Fibroblast of lung (primary cell): ENCODE measurements at regions not wholly inside any gene's neighbourhood (a gene's known extent, or its start where the extent isn't known, plus 50 kb on each side); places are given as distances from the start of the nearest gene placed in this dataset.

ENCODE experiments used
- DNase-seq, 2 donors: peaks; one replicate each; pipeline versions ENCODE4 v3.0.0 to v3.0.0-alpha.2; 2010; ENCODE audit warnings: low read depth in 2 of 2
- H2AFZ ChIP-seq: 2 replicates; pipeline ENCODE4 v1.5.1; 2012; ENCODE audit warnings: low read length, control low read depth, inconsistent platforms
- H3K27ac ChIP-seq: 2 replicates; pipeline ENCODE4 v1.5.1; 2011; ENCODE audit warnings: low read length, control low read depth; ENCODE audit not compliant: insufficient read depth
- H3K27me3 ChIP-seq: 2 replicates; pipeline ENCODE4 v1.5.1; 2011; ENCODE audit warnings: mild to moderate bottlenecking, low read length; ENCODE audit not compliant: control insufficient read depth, insufficient read depth
- H3K36me3 ChIP-seq: 2 replicates; pipeline ENCODE4 v1.5.1; 2011; ENCODE audit warnings: low read length; ENCODE audit not compliant: control insufficient read depth, insufficient read depth
- H3K4me1 ChIP-seq: 2 replicates; pipeline ENCODE4 v1.5.1; 2011; ENCODE audit warnings: low read length; ENCODE audit not compliant: control insufficient read depth, insufficient read depth; ENCODE audit errors: extremely low read depth
- H3K4me2 ChIP-seq: 2 replicates; pipeline ENCODE4 v1.5.1; 2011; ENCODE audit warnings: low read length, control low read depth; ENCODE audit not compliant: insufficient read depth; ENCODE audit errors: extremely low read depth
- H3K4me3 ChIP-seq, 4 experiments: fragments of 200-600 bp in 1 of 4; sonication (generic) in 1 of 4; replicated peaks in 1 of 4; 2 replicates each; pipeline ENCODE4 v1.5.1; 2011 to 2016; ENCODE audit warnings: low read length in 4 of 4, low read depth in 3 of 4, mild to moderate bottlenecking in 3 of 4, control low read depth in 2 of 4, inconsistent platforms in 1 of 4, mixed read lengths in 1 of 4; ENCODE audit not compliant: insufficient read depth in 1 of 4; ENCODE audit errors: control extremely low read depth in 1 of 4
- H3K79me2 ChIP-seq: 2 replicates; pipeline ENCODE4 v1.5.1; 2012; ENCODE audit warnings: mild to moderate bottlenecking, low read length, inconsistent platforms; ENCODE audit not compliant: control insufficient read depth, insufficient read depth
- H3K9ac ChIP-seq: 2 replicates; pipeline ENCODE4 v1.5.1; 2011; ENCODE audit warnings: mild to moderate bottlenecking, low read length, control low read depth; ENCODE audit not compliant: insufficient read depth
- H3K9me3 ChIP-seq: 2 replicates; pipeline ENCODE4 v1.5.1; 2012; ENCODE audit warnings: low read depth, low read length; ENCODE audit not compliant: control insufficient read depth, insufficient read depth
- H4K20me1 ChIP-seq: 2 replicates; pipeline ENCODE4 v1.5.1; 2011; ENCODE audit warnings: low read length; ENCODE audit not compliant: control insufficient read depth, insufficient read depth; ENCODE audit errors: extremely low read depth
- EZH2 ChIP-seq: IDR thresholded peaks from 2 replicates; pipeline ENCODE4 v1.5.1; 2012; ENCODE audit warnings: low read length, control low read depth, mild to moderate bottlenecking; ENCODE audit errors: missing control alignments
- TF ChIP-seq, protein P1 (sequence below), 2 donors: IDR thresholded peaks in 1 of 2; conservative IDR thresholded peaks in 1 of 2; 1 replicate in 1 of 2; 2 replicates in 1 of 2; pipeline ENCODE4 v1.5.1; 2011 to 2012; ENCODE audit warnings: low read length in 2 of 2, control low read depth in 1 of 2, inconsistent platforms in 1 of 2, low read depth in 1 of 2, mild to moderate bottlenecking in 1 of 2

- H3K4me1 ChIP-seq, result no peaks in the 10 kb centered on the region
- no peak overlapping the region for H3K4me3 ChIP-seq
- no peaks in the 10 kb centered on the region for H3K9me3 ChIP-seq
- H3K79me2 ChIP-seq, result no peaks in the 10 kb centered on the region
- H4K20me1 ChIP-seq, result no peaks in the 10 kb centered on the region
- H3K4me2 ChIP-seq, result no peak overlapping the region
- no peak overlapping the region for H2AFZ ChIP-seq
- no peak for DNase-seq
- no peak overlapping the region for H3K9ac ChIP-seq
- no peak for TF ChIP-seq EZH2
- TF ChIP-seq, protein P1, sequence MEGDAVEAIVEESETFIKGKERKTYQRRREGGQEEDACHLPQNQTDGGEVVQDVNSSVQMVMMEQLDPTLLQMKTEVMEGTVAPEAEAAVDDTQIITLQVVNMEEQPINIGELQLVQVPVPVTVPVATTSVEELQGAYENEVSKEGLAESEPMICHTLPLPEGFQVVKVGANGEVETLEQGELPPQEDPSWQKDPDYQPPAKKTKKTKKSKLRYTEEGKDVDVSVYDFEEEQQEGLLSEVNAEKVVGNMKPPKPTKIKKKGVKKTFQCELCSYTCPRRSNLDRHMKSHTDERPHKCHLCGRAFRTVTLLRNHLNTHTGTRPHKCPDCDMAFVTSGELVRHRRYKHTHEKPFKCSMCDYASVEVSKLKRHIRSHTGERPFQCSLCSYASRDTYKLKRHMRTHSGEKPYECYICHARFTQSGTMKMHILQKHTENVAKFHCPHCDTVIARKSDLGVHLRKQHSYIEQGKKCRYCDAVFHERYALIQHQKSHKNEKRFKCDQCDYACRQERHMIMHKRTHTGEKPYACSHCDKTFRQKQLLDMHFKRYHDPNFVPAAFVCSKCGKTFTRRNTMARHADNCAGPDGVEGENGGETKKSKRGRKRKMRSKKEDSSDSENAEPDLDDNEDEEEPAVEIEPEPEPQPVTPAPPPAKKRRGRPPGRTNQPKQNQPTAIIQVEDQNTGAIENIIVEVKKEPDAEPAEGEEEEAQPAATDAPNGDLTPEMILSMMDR (conservative IDR thresholded peaks at IDR 0.05 in 1 of 2, IDR thresholded peaks at IDR 0.05 in 1 of 2; ENCODE audit: low read depth in 1 of 2, low read length in 2 of 2), result no peak
- H3K36me3 ChIP-seq, result no peaks in the 10 kb centered on the region
- no peak overlapping the region for H3K27ac ChIP-seq
- H3K27me3 ChIP-seq, result no peaks in the 10 kb centered on the region
These were observed 470.2 kb upstream of the ADAMTS9 start for GRCh38 chr3:65158023-65158422.

GRCh38 chr3:65153850-65154512 is 466.2 kb upstream of the ADAMTS9 start:
- Histone ChIP-seq H3K79me2 (no peaks in the 10 kb centered on the region), H3K27me3 (no peaks in the 10 kb centered on the region), H3K36me3 (no peaks in the 10 kb centered on the region), H4K20me1 (no peaks in the 10 kb centered on the region), H3K9ac (no peak overlapping the region), H3K27ac (no peak overlapping the region), H3K4me2 (no peak overlapping the region), H2AFZ (no peak overlapping the region), H3K4me3 (no peak overlapping the region), H3K9me3 (no peaks in the 10 kb centered on the region), H3K4me1 (no peaks in the 10 kb centered on the region)
- TF ChIP-seq, protein P1 (conservative IDR thresholded peaks at IDR 0.05 in 1 of 2, IDR thresholded peaks at IDR 0.05 in 1 of 2; ENCODE audit: low read depth in 1 of 2, low read length in 2 of 2), result no peak
- TF ChIP-seq EZH2, result no peak
- DNase-seq, result no peak

DNA sequence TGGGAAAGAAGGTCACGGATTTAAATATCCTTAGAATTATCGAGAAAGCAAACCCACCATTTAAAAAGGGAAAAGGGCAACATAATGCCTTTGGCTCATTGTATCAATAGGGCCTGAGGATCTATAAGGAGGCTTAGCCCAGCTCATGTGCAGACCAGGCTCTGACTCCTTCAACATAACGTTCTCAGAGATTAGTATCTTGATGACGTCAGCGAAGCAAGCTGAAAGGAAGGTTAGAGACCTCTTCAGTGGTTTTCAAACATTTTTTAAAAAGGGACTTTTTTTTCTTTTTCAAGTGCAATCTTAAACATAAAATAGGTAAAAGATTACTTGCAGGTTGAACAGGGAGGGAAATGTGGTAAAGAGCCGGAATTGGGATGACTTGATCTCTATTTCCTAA is 463.9 kb upstream of the ADAMTS9 start:
- Histone ChIP-seq H2AFZ (no peak overlapping the region), H4K20me1 (no peaks in the 10 kb centered on the region), H3K4me1 (no peaks in the 10 kb centered on the region), H3K4me3 (no peak overlapping the region), H3K79me2 (no peaks in the 10 kb centered on the region), H3K27ac (no peak overlapping the region), H3K9me3 (no peaks in the 10 kb centered on the region), H3K9ac (no peak overlapping the region), H3K4me2 (no peak overlapping the region), H3K27me3 (no peaks in the 10 kb centered on the region), H3K36me3 (no peaks in the 10 kb centered on the region)
- DNase-seq, result no peak
- TF ChIP-seq EZH2, result no peak
- TF ChIP-seq, protein P1 (conservative IDR thresholded peaks at IDR 0.05 in 1 of 2, IDR thresholded peaks at IDR 0.05 in 1 of 2; ENCODE audit: low read depth in 1 of 2, low read length in 2 of 2), result no peak
